Neuron (in vitro differentiated cells): ENCODE measurements at regions not wholly inside any gene's neighbourhood (a gene's known extent, or its start where the extent isn't known, plus 50 kb on each side); places are given as distances from the start of the nearest gene placed in this dataset.
"Not testable (repeated sequence)": the region's sequence is repeated elsewhere in the genome, so short reads cannot be mapped to it uniquely, and the experiment has no call there.

Experiments used
- H2AFZ ChIP-seq: one replicate; pipeline ENCODE4 v1.6.1; 2013; ENCODE audit warnings: low read depth, mild to moderate bottlenecking, inconsistent platforms, low read length, moderate library complexity
- H3K27me3 ChIP-seq: one replicate; pipeline ENCODE4 v1.6.1; 2013; ENCODE audit warnings: low read length; ENCODE audit not compliant: insufficient read depth
- H3K36me3 ChIP-seq: one replicate; pipeline ENCODE4 v1.6.1; 2013; ENCODE audit warnings: low read length; ENCODE audit not compliant: insufficient read depth
- H3K4me1 ChIP-seq: one replicate; pipeline ENCODE4 v1.6.1; 2013; ENCODE audit warnings: low read length; ENCODE audit not compliant: insufficient read depth
- H3K4me3 ChIP-seq: 2 replicates; pipeline ENCODE4 v1.5.1; 2013; ENCODE audit warnings: mild to moderate bottlenecking, low read length, moderate library complexity
- H3K9me3 ChIP-seq: one replicate; pipeline ENCODE4 v1.6.1; 2013; ENCODE audit warnings: low read length

DNA sequence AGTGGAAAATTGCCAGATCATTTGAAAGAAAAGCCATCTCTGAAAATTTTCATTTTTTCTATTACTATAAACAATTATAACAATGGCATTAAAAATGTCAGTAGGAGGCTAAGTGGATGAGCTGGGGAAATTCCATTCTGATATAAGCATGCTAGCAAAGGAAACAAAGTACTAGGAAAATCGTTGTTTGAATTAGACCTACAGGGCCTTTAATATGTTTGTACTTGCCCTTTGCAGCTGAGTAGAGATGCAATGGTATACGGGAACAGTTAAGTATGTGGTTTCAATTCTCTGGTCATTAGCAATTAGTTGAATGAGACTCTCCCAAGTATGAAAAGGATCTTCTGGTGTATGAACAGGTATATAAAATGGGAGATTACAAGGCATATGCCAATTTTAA lies 452.2 kb downstream of the PCDH11X start:
- H2AFZ ChIP-seq, result no peak overlapping the region
- H3K4me1 ChIP-seq, result no peaks in the 10 kb centered on the region
- H3K36me3 ChIP-seq, result no peaks in the 10 kb centered on the region
- H3K9me3 ChIP-seq, result no peaks in the 10 kb centered on the region
- no peaks in the 10 kb centered on the region for H3K27me3 ChIP-seq
- H3K4me3 ChIP-seq, result no peak overlapping the region

DNA sequence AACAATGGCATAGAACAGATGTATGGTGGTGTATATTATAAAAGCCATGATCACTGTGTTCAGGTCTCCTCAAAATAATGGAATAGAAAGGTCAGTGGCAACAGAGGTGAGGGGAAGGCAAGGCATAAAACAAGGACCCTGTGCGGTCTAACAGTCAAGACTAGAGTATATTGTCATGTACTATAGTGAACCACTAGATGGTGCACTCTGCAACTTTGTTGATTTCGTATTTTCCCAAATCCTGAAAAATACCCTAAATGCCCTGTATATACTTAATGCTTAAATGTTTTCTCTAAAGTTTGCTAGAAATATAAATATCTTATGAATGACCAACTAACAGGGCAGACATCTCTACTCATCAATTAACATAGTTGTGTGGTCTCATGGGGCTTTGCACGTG lies 453.0 kb downstream of the PCDH11X start:
- H2AFZ ChIP-seq, result no peak overlapping the region
- no peak overlapping the region for H3K4me3 ChIP-seq
- H3K4me1 ChIP-seq, result no peaks in the 10 kb centered on the region

DNA sequence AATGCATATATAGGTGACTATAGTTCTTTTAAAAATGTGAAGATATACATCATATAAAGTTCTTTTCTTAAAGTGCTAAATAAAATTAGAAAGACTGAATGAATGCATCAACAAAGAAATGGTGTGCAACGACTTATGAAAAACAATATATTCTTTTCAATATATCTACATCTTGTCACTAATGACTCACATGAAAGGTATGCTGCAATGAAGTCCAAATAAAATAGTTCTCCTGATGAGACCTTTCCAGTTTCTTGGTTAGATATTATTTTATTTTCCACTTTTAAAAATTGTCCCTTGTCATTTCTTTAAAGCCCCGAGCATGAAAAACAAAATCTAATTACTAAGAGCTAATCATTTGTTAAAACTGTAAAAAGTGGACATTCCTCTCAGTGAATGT lies 462.1 kb downstream of the PCDH11X start:
- Histone ChIP-seq H3K36me3 (no peaks in the 10 kb centered on the region), H3K9me3 (no peaks in the 10 kb centered on the region), H3K4me1 (no peaks in the 10 kb centered on the region), H2AFZ (no peak overlapping the region), H3K4me3 (no peak overlapping the region), H3K27me3 (no peaks in the 10 kb centered on the region)

More for the DNA sequence above, 453.0 kb downstream of the PCDH11X start:
- Histone ChIP-seq H3K9me3 (no peaks in the 10 kb centered on the region), H3K27me3 (no peaks in the 10 kb centered on the region), H3K36me3 (no peaks in the 10 kb centered on the region)

DNA sequence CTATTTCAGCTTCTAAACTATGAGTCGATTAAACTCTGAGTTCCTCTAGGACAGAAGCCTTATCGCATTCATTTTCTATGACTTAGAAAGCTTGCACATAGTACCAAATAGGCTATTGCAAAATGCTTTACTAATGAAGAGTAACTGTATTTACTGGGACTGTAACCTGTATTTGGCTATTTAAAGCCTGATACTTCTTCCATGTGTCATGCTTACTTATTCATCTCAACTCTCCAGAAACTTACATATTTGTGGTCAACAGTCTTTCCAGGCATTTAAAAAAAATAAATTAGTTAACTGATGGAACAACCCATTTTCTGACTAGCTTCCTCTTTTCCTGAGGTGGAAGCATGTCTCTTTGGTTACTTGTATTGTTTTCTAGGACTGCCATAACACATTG lies 467.9 kb downstream of the PCDH11X start:
- H2AFZ ChIP-seq, result no peak overlapping the region
- no peaks in the 10 kb centered on the region for H3K36me3 ChIP-seq
- H3K4me1 ChIP-seq, result no peaks in the 10 kb centered on the region
- H3K9me3 ChIP-seq, result no peaks in the 10 kb centered on the region
- H3K27me3 ChIP-seq, result no peaks in the 10 kb centered on the region
- H3K4me3 ChIP-seq, result no peak overlapping the region

DNA sequence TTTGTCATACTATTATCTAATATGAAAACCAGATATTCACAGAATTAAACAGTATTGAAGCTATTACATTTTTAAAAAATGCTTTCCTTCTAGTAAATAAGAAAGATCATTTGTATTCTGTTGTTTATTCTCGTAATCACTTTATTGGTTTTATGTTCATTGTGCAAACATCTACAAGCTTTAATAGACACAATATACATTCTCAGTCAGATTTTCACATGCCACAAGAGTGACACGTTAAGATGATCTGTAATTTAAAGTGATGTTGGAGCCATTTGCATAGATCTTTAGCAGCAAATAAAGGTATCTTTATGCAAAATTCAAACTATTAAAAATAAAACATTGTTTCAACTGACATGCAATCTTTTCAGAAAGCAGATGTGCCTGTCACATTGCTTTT lies 469.9 kb downstream of the PCDH11X start:
- Histone ChIP-seq H3K36me3 (no peaks in the 10 kb centered on the region), H3K4me1 (no peaks in the 10 kb centered on the region), H3K4me3 (no peak overlapping the region), H3K9me3 (no peaks in the 10 kb centered on the region), H2AFZ (no peak overlapping the region), H3K27me3 (no peaks in the 10 kb centered on the region)

DNA sequence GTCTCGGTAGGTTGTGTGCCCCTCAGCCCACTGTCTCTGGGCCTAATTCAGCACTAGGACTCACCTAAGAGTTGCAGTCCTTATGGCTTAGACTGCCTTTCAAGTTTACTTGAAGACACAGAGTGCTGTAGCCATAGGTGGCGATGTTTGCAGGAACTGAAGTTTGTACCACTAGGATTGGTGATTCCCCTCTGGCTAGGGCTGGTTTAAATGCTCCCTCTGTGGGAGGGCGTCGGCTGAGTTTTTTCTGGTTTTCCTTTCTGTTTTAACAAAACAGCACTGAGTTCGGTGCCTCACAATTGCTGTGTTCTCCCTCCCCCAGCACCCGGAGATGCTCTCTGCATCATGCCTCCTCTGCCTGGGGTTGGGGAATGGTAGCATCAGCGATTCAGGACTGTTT lies 480.9 kb downstream of the PCDH11X start:
- Histone ChIP-seq H3K4me1 (no peaks in the 10 kb centered on the region), H3K9me3 (no peaks in the 10 kb centered on the region), H3K27me3 (no peaks in the 10 kb centered on the region), H3K36me3 (no peaks in the 10 kb centered on the region), H3K4me3 (no peak overlapping the region), H2AFZ (no peak overlapping the region)

DNA sequence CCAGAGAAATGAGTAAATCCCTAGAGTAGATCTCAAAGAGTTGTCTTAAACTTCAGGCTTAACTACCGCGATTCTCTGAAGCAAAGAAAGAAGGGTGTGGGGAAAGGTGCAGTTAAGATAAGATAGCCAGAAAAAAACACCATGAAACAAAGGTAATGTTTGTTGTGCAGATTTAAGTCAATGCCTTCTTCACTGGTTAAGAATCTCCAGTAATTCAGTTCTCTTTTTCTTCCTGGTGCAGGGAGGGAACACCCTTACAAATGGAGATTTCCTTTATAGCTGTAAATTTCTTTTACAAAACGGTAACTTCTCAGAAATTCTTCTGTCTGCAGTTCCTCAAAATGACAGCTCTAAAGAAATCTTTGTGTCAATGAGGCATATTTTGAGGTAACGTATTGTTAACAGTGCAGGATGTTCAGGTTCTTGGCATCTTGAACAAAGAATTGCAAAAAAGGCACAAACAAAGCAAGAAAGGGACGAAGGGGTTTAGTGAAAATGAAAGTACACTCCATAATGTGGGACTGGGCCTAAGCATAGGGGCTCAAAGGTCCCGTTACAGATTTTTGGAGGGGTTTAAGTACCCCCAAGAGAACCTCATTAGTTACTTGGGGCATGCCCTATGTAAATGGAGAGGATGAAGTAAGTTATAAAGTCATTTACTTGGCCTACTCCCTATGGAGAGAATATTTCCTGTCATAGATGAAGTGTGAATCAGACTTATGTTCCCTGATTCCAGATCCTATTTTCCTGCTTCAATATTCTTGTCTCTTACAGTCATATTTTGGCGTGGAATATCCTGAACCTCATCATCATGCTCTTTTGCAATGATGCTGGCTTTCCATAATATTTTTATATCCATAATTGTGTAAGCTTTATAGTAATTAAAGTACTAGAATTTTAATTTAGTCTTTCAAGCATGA lies 492.0 kb downstream of the PCDH11X start:
- peak overlapping the region; percentile 29 for H2AFZ ChIP-seq
- no peaks in the 10 kb centered on the region for H3K36me3 ChIP-seq
- H3K27me3 ChIP-seq, result peaks cover 3% of the 10 kb centered on the region
- H3K4me1 ChIP-seq, result no peaks in the 10 kb centered on the region
- no peak overlapping the region for H3K4me3 ChIP-seq
- no peaks in the 10 kb centered on the region for H3K9me3 ChIP-seq

DNA sequence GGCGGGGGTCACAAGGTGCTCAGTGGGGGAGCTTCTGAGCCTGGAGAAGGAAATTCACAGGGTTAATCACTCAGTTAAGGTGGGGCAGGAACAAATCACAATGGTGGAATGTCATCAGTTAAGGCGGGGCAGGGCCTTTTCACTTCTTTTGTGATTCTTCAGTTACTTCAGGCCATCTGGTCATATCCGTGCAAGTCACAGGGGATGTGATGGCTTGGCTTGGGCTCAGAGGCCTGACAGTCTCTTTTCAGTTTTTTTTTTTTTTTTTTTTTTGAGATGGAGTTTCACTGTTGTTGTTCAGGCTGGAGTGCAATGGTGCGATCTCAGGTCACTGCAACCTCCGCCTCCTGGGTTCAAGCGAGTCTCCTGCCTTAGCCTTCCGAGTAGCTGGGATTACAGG lies 499.4 kb downstream of the PCDH11X start:
- not testable (repeated sequence) for H3K27me3 ChIP-seq, H3K4me3 ChIP-seq, H2AFZ ChIP-seq, H3K36me3 ChIP-seq, H3K9me3 ChIP-seq, H3K4me1 ChIP-seq

DNA sequence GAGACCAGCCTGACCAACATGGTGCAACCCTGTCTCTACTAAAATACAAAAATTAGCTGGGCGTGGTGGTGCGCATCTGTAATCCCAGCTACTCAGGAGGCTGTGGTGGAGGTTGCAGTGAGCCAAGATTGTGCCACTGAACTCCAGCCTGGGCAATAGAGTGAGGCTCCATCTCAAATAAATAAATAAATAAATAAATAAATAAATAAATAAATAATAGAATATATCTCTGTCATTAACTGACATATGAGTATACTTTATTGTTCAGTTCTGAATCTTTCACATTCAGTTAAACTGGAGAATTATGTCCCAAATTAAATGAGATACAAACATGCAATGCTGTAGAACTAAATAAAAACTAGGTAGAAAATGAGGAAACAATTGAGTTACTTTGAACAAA lies 501.2 kb downstream of the PCDH11X start:
- not testable (repeated sequence) for H3K27me3 ChIP-seq, H3K4me3 ChIP-seq, H3K36me3 ChIP-seq, H2AFZ ChIP-seq, H3K9me3 ChIP-seq, H3K4me1 ChIP-seq

DNA sequence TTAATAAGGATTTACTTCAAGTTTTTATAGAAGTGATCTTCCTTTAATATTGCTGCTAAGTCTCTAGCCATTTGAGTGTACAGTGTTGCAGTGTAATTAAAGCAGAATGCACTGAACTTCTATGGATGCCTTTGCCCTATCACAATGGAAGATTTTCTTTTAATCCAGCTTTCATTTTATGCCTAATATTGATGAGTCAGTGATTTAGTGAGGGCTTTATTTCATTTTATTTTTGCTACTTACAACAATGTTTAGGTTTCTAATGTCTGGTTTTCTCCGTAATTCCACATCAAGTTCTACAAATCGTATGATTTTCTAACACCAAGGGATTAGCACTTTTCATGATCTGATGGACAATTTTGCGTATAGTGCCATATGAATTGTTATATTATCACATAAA lies 504.1 kb downstream of the PCDH11X start:
- H3K4me3 ChIP-seq, result no peak overlapping the region
- H2AFZ ChIP-seq, result no peak overlapping the region
- H3K27me3 ChIP-seq, result no peaks in the 10 kb centered on the region
- no peaks in the 10 kb centered on the region for H3K4me1 ChIP-seq
- H3K9me3 ChIP-seq, result no peaks in the 10 kb centered on the region
- no peaks in the 10 kb centered on the region for H3K36me3 ChIP-seq

DNA sequence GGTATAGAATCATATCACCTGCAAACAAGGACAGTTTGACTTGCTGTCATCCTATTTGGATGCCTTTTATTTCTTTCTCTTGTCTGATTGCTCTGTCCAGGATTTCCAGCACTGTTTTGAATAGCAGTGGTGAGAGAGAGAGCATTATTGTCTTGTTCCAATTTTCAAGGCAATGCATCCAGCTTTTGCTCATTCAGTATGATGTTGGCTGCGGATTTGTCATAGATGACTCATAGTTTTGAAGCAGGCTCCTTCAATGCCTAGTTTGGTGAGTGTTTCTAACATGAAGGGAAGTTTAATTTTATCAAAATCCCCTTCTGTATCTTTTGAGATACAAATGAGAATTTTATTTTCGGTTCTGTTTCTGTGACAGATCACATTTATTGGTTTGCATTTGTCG lies 518.9 kb downstream of the PCDH11X start:
- H3K36me3 ChIP-seq, H3K4me3 ChIP-seq, H3K4me1 ChIP-seq, H3K27me3 ChIP-seq, H3K9me3 ChIP-seq, H2AFZ ChIP-seq: not testable (repeated sequence)

DNA sequence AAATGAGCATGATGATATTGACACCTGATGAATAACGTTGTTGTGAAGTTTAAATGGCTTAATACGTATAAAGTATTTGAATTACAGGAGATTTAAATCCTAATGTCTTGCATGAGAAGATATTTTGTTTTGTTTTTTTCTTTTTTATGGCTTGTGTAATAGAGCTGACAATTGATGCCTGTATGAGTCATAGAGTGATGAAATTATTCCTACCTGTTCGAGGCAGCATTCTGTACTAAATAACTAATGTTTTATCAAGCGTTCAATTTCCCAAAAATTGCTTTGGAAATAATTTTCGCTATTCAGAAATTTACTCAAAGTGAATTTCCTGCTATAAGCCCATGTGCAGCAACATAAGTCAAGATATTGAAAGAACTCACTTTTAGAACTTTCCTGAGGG lies 554.0 kb downstream of the PCDH11X start:
- not testable (repeated sequence) for H3K27me3 ChIP-seq, H2AFZ ChIP-seq, H3K4me3 ChIP-seq, H3K9me3 ChIP-seq, H3K36me3 ChIP-seq, H3K4me1 ChIP-seq

DNA sequence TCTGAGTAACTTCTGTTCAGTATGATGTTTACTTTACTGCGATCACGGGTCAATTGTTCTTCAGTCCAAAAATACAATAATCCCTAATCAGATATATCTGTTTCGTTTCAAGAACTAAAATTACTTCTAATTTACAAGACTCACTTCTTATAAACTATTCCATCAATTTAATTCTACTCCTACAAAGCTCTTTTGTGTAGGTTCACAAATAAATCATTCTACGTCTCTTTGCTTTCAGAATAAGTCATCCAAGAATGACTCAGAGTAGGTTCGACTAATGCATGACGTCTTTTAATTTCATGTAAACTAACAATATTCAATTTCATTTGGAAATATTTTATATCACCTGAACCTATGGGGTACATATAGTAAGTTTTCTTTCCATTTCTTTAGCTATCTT lies 571.9 kb downstream of the PCDH11X start:
- H3K27me3 ChIP-seq, H2AFZ ChIP-seq, H3K4me1 ChIP-seq, H3K4me3 ChIP-seq, H3K9me3 ChIP-seq, H3K36me3 ChIP-seq: not testable (repeated sequence)

DNA sequence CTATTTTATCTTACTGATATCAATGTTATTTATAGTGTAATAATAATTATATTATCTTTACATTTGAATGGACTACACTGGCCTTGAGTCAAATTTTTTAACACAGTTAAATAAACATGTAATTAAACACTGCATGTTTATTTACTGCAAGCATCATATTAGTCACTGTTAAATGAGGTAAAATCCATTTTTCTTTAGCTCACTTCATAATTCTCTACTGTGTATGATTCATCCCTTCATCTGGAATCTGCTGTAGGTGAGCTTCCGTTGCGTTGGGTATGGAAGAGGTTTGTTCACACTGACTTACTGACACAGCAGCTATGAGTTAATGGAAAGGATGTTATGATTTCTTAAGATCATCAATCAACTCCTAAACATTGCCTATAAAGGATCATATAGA lies 572.3 kb downstream of the PCDH11X start:
- H2AFZ ChIP-seq, result no peak overlapping the region
- H3K4me3 ChIP-seq, result no peak overlapping the region
- no peaks in the 10 kb centered on the region for H3K4me1 ChIP-seq
- no peaks in the 10 kb centered on the region for H3K9me3 ChIP-seq
- H3K27me3 ChIP-seq, result no peaks in the 10 kb centered on the region
- no peaks in the 10 kb centered on the region for H3K36me3 ChIP-seq
